Thyroid gland (tissue), 4 donors: ENCODE measurements at regions not wholly inside any gene's neighbourhood (a gene's known extent, or its start where the extent isn't known, plus 50 kb on each side); places are given as distances from the start of the nearest gene placed in this dataset.

ENCODE experiments used
- POLR2A ChIP-seq, 2 donors: fragments of 450-650 bp; IDR thresholded peaks; one replicate each; pipeline ENCODE4 v1.6.1; 2017; ENCODE audit warnings: antibody characterized with exemption in 2 of 2, mild to moderate bottlenecking in 2 of 2, moderate library complexity in 1 of 2
- TF ChIP-seq, protein P1 (sequence below), 6 experiments: fragments of 200-600 bp in 3 of 6; fragments of 450-650 bp in 3 of 6; sonication (generic) in 3 of 6; IDR thresholded peaks; one replicate each; pipeline ENCODE4 v1.5.1; 2016 to 2019; ENCODE audit warnings: antibody characterized with exemption in 6 of 6, mild to moderate bottlenecking in 2 of 6, inconsistent platforms in 1 of 6, moderate library complexity in 1 of 6

DNA sequence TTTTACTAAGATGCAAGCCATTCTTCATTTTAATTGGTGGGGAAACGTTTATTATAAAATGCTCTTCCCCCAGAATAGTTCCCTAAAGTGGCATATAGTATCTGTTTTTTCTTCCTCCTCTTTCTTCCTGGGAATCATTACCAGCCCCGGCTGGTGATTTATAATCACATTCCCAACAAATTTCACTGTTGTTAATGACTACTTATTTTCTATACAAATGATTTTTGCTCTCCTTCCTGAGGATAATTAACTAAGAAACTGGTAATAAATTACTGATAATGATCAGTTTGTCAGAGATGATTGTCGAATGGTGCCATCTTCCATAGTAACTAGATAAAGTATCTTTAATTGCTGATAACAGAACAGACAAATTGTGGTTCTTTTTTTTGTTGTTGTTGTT lies 785.5 kb upstream of the RBFOX1 start:
- TF ChIP-seq, protein P1, sequence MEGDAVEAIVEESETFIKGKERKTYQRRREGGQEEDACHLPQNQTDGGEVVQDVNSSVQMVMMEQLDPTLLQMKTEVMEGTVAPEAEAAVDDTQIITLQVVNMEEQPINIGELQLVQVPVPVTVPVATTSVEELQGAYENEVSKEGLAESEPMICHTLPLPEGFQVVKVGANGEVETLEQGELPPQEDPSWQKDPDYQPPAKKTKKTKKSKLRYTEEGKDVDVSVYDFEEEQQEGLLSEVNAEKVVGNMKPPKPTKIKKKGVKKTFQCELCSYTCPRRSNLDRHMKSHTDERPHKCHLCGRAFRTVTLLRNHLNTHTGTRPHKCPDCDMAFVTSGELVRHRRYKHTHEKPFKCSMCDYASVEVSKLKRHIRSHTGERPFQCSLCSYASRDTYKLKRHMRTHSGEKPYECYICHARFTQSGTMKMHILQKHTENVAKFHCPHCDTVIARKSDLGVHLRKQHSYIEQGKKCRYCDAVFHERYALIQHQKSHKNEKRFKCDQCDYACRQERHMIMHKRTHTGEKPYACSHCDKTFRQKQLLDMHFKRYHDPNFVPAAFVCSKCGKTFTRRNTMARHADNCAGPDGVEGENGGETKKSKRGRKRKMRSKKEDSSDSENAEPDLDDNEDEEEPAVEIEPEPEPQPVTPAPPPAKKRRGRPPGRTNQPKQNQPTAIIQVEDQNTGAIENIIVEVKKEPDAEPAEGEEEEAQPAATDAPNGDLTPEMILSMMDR (IDR thresholded peaks at IDR 0.05): no peak
- TF ChIP-seq POLR2A (IDR thresholded peaks at IDR 0.05): no peak
